SK-N-SH (cell line): ENCODE measurements at regions not wholly inside any gene's neighbourhood (a gene's known extent, or its start where the extent isn't known, plus 50 kb on each side); places are given as distances from the start of the nearest gene placed in this dataset.

ENCODE experiments used
- CTCF ChIA-PET: fragments of 300-600, 350-600 bp; formaldehyde crosslinking; extraction: SDS; loops from one replicate; lab custom pipeline; 2021; lab: Yijun Ruan, JAX
- POLR2A ChIA-PET: fragments of 350-600 bp; sonication (Branson Sonifier 250); formaldehyde crosslinking; extraction: SDS; loops from one replicate; lab custom pipeline; 2020; ENCODE audit warnings: antibody characterized with exemption, inconsistent platforms; lab: Yijun Ruan, JAX
- DNase-seq: peaks from one replicate; pipeline ENCODE4 v3.0.0; 2012
- H2AFZ ChIP-seq: fragments of 200-600 bp; sonication (generic); 2 replicates; pipeline ENCODE4 v1.8.1; 2016; ENCODE audit warnings: antibody characterized with exemption, mild to moderate bottlenecking, low read depth
- H3F3A ChIP-seq: fragments of 200-600 bp; sonication (generic); replicated peaks from 2 replicates; pipeline ENCODE3; 2016; ENCODE audit warnings: antibody characterized with exemption, mild to moderate bottlenecking; ENCODE audit not compliant: insufficient read depth
- H3K27ac ChIP-seq, 2 experiments: fragments of 200-500 bp in 1 of 2; fragments of 200-600 bp in 1 of 2; sonication (Bioruptor generic) in 1 of 2; sonication (generic), shearing (Covaris generic) in 1 of 2; 2 replicates each; pipeline versions ENCODE4 v1.5.1 to v1.6.1; 2014 to 2016; ENCODE audit warnings: low read depth in 2 of 2, inconsistent platforms in 1 of 2, low read length in 1 of 2, mild to moderate bottlenecking in 1 of 2, mixed read lengths in 1 of 2
- H3K27me3 ChIP-seq: fragments of 200-600 bp; sonication (generic), shearing (Covaris generic); 2 replicates; pipeline ENCODE4 v1.6.1; 2016; ENCODE audit warnings: mixed run types; ENCODE audit not compliant: insufficient read depth
- H3K36me3 ChIP-seq, 2 experiments: fragments of 200-500 bp in 1 of 2; fragments of 200-600 bp in 1 of 2; sonication (Bioruptor generic) in 1 of 2; sonication (generic) in 1 of 2; replicated peaks in 1 of 2; 2 replicates each; pipeline versions ENCODE3 to v1.5.1; 2014 to 2016; ENCODE audit warnings: low read length in 1 of 2, mild to moderate bottlenecking in 1 of 2; ENCODE audit not compliant: insufficient read depth in 2 of 2, control insufficient read depth in 1 of 2
- H3K4me1 ChIP-seq, 2 experiments: fragments of 200-500 bp in 1 of 2; fragments of 200-600 bp in 1 of 2; sonication (Bioruptor generic) in 1 of 2; sonication (generic), shearing (Covaris generic) in 1 of 2; 2 replicates each; pipeline versions ENCODE4 v1.5.1 to v1.6.1; 2014 to 2016; ENCODE audit warnings: low read depth in 1 of 2, low read length in 1 of 2, mixed run types in 1 of 2; ENCODE audit not compliant: insufficient read depth in 2 of 2, control insufficient read depth in 1 of 2
- H3K4me2 ChIP-seq: fragments of 200-600 bp; sonication (generic), shearing (Covaris generic); 2 replicates; pipeline ENCODE4 v1.6.1; 2017; ENCODE audit warnings: mixed run types
- H3K4me3 ChIP-seq, 2 experiments: fragments of 200-500 bp in 1 of 2; fragments of 200-600 bp in 1 of 2; sonication (Bioruptor generic) in 1 of 2; sonication (generic), shearing (Covaris generic) in 1 of 2; 2 replicates each; pipeline versions ENCODE4 v1.5.1 to v1.8.1; 2014 to 2016; ENCODE audit warnings: low read depth in 2 of 2, inconsistent platforms in 1 of 2, low read length in 1 of 2, mild to moderate bottlenecking in 1 of 2, mixed read lengths in 1 of 2, moderate library complexity in 1 of 2
- H3K79me2 ChIP-seq: fragments of 200-600 bp; sonication (generic); 2 replicates; pipeline ENCODE4 v1.8.1; 2017; ENCODE audit warnings: mild to moderate bottlenecking; ENCODE audit not compliant: insufficient read depth
- H3K9ac ChIP-seq: fragments of 200-600 bp; sonication (generic); 2 replicates; pipeline ENCODE4 v1.6.1; 2017; ENCODE audit warnings: mixed run types
- H3K9me2 ChIP-seq: fragments of 200-600 bp; sonication (generic); 2 replicates; pipeline ENCODE4 v1.6.1; 2017; ENCODE audit warnings: mixed run types
- H3K9me3 ChIP-seq: fragments of 200-600 bp; sonication (generic); 2 replicates; pipeline ENCODE4 v1.6.1; 2017; ENCODE audit warnings: mixed run types, mild to moderate bottlenecking, moderate library complexity
- H4K20me1 ChIP-seq: fragments of 200-600 bp; sonication (generic); 2 replicates; pipeline ENCODE4 v1.6.1; 2017; ENCODE audit warnings: mild to moderate bottlenecking, mixed run types; ENCODE audit not compliant: insufficient read depth
- CHD2 ChIP-seq: fragments of 150-350 bp; IDR thresholded peaks from 2 replicates; pipeline ENCODE4 v1.6.1; 2018; ENCODE audit warnings: low read length; ENCODE audit not compliant: partially characterized antibody
- FOXM1 ChIP-seq: IDR thresholded peaks from 2 replicates; pipeline ENCODE4 v1.4.0; 2012; ENCODE audit warnings: low read depth, mild to moderate bottlenecking
- GABPA ChIP-seq: IDR thresholded peaks from 2 replicates; pipeline ENCODE4 v1.4.0; 2012; ENCODE audit warnings: low read depth, mild to moderate bottlenecking
- JUND ChIP-seq: IDR thresholded peaks from 2 replicates; pipeline ENCODE4 v1.4.0; 2012
- MEF2A ChIP-seq: IDR thresholded peaks from 2 replicates; pipeline ENCODE4 v1.4.0; 2012; ENCODE audit warnings: low read depth, borderline replicate concordance
- MXI1 ChIP-seq: IDR thresholded peaks from 2 replicates; pipeline ENCODE4 v1.6.1; 2012; ENCODE audit warnings: mild to moderate bottlenecking, low read depth, low read length, improper control_type of control experiment
- NRF1 ChIP-seq: IDR thresholded peaks from 2 replicates; pipeline ENCODE4 v1.6.1; 2012; ENCODE audit warnings: low read depth, mild to moderate bottlenecking, low read length
- RAD21 ChIP-seq: IDR thresholded peaks from 2 replicates; pipeline ENCODE4 v1.6.1; 2012; ENCODE audit warnings: mild to moderate bottlenecking, low read length
- RCOR1 ChIP-seq: fragments of 150-350 bp; IDR thresholded peaks from 2 replicates; pipeline ENCODE4 v1.6.1; 2017; ENCODE audit warnings: antibody characterized with exemption, low read length
- SIN3A ChIP-seq: IDR thresholded peaks from 2 replicates; pipeline ENCODE4 v1.6.1; 2012; ENCODE audit warnings: low read depth, mild to moderate bottlenecking, low read length, moderate library complexity, borderline replicate concordance
- TCF12 ChIP-seq: IDR thresholded peaks from 2 replicates; pipeline ENCODE4 v1.4.0; 2012
- WGBS: methylation state at CpG from one replicate; pipeline ENCODE4 v1.1.6; 2017; ENCODE audit warnings: low lambda C conversion rate; 5-methylcytosine and 5-hydroxymethylcytosine counted together
- TF ChIP-seq, protein P1 (sequence below): IDR thresholded peaks from 2 replicates; pipeline ENCODE4 v1.4.0; 2012; ENCODE audit warnings: low read depth, borderline replicate concordance
- TF ChIP-seq, protein P2 (sequence below): IDR thresholded peaks from 2 replicates; pipeline ENCODE4 v1.4.0; 2012; ENCODE audit warnings: low read depth
- TF ChIP-seq, protein P3 (sequence below): IDR thresholded peaks from 2 replicates; pipeline ENCODE4; 2012
- TF ChIP-seq, protein P4 (sequence below): fragments of 150-350 bp; IDR thresholded peaks from 2 replicates; pipeline ENCODE4 v1.6.1; 2016; ENCODE audit warnings: mild to moderate bottlenecking, low read depth, low read length

DNA sequence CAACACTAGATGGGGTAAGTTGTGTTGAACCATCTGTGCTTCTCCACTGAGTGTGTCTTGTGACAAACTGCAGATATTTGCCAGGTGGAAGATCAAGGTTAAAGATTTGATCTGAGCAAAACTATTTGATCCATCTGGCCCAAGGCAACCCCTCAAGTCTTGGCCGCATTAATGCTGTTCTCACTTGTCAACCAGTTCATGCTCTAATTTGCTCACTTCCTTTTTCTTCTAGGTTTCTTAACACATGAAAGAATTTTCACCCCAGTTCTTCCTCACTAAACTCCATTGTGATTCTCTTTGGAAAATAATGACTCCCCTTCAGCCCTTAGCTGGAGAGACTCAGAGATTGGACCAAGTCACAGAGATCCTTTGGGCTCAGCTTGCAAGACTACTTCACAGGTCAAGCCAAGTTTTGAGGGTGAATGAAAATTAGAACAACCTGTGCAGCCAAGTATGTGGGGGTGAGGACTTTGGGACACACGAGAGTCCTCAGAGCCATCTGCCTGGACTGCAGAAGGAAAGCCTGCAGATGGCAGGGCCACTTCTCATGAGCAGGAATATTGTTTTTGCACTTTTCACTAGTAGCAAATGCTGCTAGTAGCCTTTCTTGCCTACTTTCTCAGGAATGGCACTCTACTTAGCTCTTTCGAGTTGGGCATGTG, 166.5 kb downstream of the AXIN2 start:
- peaks cover 5% of the 10 kb centered on the region for H3F3A ChIP-seq
- no peaks in the 10 kb centered on the region for H4K20me1 ChIP-seq
- H3K36me3 ChIP-seq: no peaks in the 10 kb centered on the region
- CTCF ChIA-PET: interaction anchor here (1.6 kb wide), 1 partner anchor 162 kb away, joined by 4 read pairs; no protein-coding TSS in a partner anchor
- H3K4me1 ChIP-seq: 0 out of 4 replicates have a peak, but pooled peaks cover 0 to 4% of the 10 kb centered on the region in 2 experiments
- no peaks in the 10 kb centered on the region for H3K79me2 ChIP-seq
- H3K9ac ChIP-seq: no peak overlapping the region
- no peak overlapping the region for H3K4me2 ChIP-seq
- WGBS: 29% methylated on average over 3 of the region's 3 CpGs
- H3K4me3 ChIP-seq: no peak overlapping the region
- POLR2A ChIA-PET: no interaction called here
- DNase-seq: no peak
- TF ChIP-seq, protein P1, sequence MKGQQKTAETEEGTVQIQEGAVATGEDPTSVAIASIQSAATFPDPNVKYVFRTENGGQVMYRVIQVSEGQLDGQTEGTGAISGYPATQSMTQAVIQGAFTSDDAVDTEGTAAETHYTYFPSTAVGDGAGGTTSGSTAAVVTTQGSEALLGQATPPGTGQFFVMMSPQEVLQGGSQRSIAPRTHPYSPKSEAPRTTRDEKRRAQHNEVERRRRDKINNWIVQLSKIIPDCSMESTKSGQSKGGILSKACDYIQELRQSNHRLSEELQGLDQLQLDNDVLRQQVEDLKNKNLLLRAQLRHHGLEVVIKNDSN: no peak
- no peak for TF ChIP-seq RCOR1
- H3K27me3 ChIP-seq: no peaks in the 10 kb centered on the region; the same call in 1 of the 2 replicates
- H3K9me3 ChIP-seq: no peaks in the 10 kb centered on the region
- H3K9me2 ChIP-seq: no peaks in the 10 kb centered on the region
- no peak overlapping the region for H3K27ac ChIP-seq
- H2AFZ ChIP-seq: no peak overlapping the region

DNA sequence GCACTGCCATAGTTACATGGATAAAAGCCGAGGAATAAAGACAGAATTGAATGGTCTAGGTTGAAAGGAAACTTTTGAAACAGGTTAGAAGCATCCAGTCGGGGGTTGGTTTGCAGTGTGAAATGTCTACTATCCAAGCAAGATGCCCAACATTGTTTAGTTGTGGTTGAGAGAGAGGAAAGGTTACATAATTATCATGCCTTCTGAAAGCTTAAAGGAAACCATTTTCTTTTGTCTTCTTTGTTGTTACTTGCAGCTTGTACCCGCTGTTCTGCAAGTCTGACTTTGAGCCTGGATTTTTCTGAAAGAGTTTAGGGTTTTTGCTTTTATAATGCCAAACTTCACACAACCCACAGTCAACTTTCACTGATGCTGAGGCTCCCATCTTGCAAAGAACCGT, 167.9 kb downstream of the AXIN2 start:
- Histone ChIP-seq H3K9ac (no peak overlapping the region), H3K4me3 (no peak overlapping the region), H3K9me2 (no peaks in the 10 kb centered on the region), H3K9me3 (no peaks in the 10 kb centered on the region), H3K27me3 (no peaks in the 10 kb centered on the region; the same call in 1 of the 2 replicates), H3K36me3 (no peaks in the 10 kb centered on the region), H2AFZ (no peak overlapping the region), H3K4me1 (0 out of 4 replicates have a peak, but pooled peaks cover 0 to 4% of the 10 kb centered on the region in 2 experiments), H3K27ac (no peak overlapping the region), H3F3A (peaks cover 10% of the 10 kb centered on the region), H3K4me2 (no peak overlapping the region), H4K20me1 (peaks cover 3% of the 10 kb centered on the region; the same call in 1 of the 2 replicates), H3K79me2 (no peaks in the 10 kb centered on the region)
- ChIA-PET CTCF (interaction anchor here (0.5 kb wide), 1 partner anchor 673 kb away, joined by 3 read pairs; no protein-coding TSS in a partner anchor), POLR2A (no interaction called here)
- TF ChIP-seq SIN3A (no peak), MEF2A (no peak), FOXM1 (no peak), MXI1 (no peak), TCF12 (no peak), RAD21 (no peak), NRF1 (no peak), CHD2 (no peak), JUND (no peak), GABPA (no peak)
- TF ChIP-seq, protein P2, sequence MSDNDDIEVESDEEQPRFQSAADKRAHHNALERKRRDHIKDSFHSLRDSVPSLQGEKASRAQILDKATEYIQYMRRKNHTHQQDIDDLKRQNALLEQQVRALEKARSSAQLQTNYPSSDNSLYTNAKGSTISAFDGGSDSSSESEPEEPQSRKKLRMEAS: no peak
- TF ChIP-seq, protein P3, sequence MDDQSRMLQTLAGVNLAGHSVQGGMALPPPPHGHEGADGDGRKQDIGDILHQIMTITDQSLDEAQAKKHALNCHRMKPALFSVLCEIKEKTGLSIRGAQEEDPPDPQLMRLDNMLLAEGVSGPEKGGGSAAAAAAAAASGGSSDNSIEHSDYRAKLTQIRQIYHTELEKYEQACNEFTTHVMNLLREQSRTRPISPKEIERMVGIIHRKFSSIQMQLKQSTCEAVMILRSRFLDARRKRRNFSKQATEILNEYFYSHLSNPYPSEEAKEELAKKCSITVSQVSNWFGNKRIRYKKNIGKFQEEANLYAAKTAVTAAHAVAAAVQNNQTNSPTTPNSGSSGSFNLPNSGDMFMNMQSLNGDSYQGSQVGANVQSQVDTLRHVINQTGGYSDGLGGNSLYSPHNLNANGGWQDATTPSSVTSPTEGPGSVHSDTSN: no peak
- TF ChIP-seq, protein P4, sequence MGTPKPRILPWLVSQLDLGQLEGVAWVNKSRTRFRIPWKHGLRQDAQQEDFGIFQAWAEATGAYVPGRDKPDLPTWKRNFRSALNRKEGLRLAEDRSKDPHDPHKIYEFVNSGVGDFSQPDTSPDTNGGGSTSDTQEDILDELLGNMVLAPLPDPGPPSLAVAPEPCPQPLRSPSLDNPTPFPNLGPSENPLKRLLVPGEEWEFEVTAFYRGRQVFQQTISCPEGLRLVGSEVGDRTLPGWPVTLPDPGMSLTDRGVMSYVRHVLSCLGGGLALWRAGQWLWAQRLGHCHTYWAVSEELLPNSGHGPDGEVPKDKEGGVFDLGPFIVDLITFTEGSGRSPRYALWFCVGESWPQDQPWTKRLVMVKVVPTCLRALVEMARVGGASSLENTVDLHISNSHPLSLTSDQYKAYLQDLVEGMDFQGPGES: no peak
- no peak for DNase-seq
- 14% methylated on average over 4 of the region's 4 CpGs for WGBS
